NB4 (cell line): ENCODE measurements at regions not wholly inside any gene's neighbourhood (a gene's known extent, or its start where the extent isn't known, plus 50 kb on each side); places are given as distances from the start of the nearest gene placed in this dataset.

Source experiments
- CTCF ChIP-seq: IDR thresholded peaks from one replicate; pipeline ENCODE4 v1.5.1; 2012; ENCODE audit warnings: low read depth, low read length
- POLR2A ChIP-seq: IDR thresholded peaks from 2 replicates; pipeline ENCODE4 v1.6.1; 2011; ENCODE audit warnings: mild to moderate bottlenecking; ENCODE audit not compliant: insufficient read length; ENCODE audit errors: extremely low read depth

- TF ChIP-seq CTCF = no peak
- TF ChIP-seq POLR2A = no peak
These were observed 139.3 kb downstream of the KCNJ2 start for GRCh38 chr17:70308618-70309017.
